ENCODE measurements at regions not wholly inside any gene's neighbourhood (a gene's known extent, or its start where the extent isn't known, plus 50 kb on each side); places are given as distances from the start of the nearest gene placed in this dataset.

DNA sequence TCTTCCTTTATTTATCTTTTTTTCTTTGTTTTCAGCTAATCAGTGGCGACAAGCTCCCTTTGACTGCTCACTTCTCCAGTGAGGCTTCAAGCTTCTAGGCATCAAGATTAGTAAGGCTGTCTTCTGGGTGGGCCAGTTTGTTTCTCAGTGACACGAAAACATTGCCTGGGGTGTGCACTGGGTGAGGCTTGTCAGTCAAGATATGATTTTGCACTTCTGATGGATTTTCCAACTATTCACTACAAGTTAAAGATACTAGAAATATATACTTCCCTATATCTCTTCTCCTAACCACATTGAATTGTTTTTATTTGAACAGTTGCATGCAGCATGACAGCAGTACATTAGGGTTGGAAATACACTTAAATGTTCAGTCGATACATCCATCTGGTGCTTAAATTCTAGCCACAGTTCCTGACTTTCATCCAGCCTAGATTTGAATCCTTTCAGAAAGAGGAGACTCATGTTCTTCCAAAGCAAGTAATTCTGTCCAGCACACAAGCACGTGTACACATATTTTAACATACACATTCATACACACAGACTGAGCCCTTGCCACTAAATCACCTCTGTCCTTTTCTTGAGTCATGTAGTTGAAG is 275.6 kb upstream of the NOVA1 start:
- no peak overlapping the region for H2AFZ ChIP-seq (ENCODE audit: low read length, unreplicated experiment)
- no peak overlapping the region for H3K27ac ChIP-seq (ENCODE audit: low read depth, low read length)
- no peaks in the 10 kb centered on the region for H3K36me3 ChIP-seq (ENCODE audit: insufficient read depth, low read length)
- no peak overlapping the region for H3K4me3 ChIP-seq (ENCODE audit: low read depth, low read length)
- no peaks in the 10 kb centered on the region for H3K4me1 ChIP-seq (ENCODE audit: control insufficient read depth, insufficient read depth, low read length, unreplicated experiment)
- H3K79me2 ChIP-seq (ENCODE audit: control insufficient read depth, insufficient read depth, low read length, unreplicated experiment): no peaks in the 10 kb centered on the region
- peaks cover 27% of the 10 kb centered on the region for H3K27me3 ChIP-seq (ENCODE audit: insufficient read depth, low read length)

DNA sequence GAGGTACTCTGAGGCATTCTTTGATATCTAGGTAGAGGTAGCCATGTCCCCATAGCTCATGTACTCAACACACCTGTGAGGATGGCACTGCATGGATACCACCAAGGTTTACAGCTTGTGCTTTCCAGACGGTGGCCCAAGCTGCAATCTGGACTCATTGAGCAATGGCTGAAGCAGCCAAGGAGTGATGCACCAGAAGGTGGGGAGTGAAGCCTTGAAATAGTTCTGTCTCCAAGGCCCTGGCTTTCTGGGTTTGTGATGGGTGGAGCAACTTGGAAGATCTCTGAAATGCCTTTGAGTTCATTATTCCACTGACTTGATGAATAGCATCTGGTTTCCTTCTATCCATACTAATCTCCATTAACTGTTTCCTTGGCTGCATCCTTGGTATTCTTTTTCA is 290.0 kb upstream of the NOVA1 start:
- no peak overlapping the region for H2AFZ ChIP-seq (ENCODE audit: low read length, unreplicated experiment)
- H3K4me3 ChIP-seq (ENCODE audit: low read depth, low read length): no peak overlapping the region
- no peak overlapping the region for H3K27ac ChIP-seq (ENCODE audit: low read depth, low read length)
- no peaks in the 10 kb centered on the region for H3K4me1 ChIP-seq (ENCODE audit: control insufficient read depth, insufficient read depth, low read length, unreplicated experiment)
- H3K79me2 ChIP-seq (ENCODE audit: control insufficient read depth, insufficient read depth, low read length, unreplicated experiment): no peaks in the 10 kb centered on the region
- no peaks in the 10 kb centered on the region for H3K36me3 ChIP-seq (ENCODE audit: insufficient read depth, low read length)
- H3K27me3 ChIP-seq (ENCODE audit: insufficient read depth, low read length): no peaks in the 10 kb centered on the region

DNA sequence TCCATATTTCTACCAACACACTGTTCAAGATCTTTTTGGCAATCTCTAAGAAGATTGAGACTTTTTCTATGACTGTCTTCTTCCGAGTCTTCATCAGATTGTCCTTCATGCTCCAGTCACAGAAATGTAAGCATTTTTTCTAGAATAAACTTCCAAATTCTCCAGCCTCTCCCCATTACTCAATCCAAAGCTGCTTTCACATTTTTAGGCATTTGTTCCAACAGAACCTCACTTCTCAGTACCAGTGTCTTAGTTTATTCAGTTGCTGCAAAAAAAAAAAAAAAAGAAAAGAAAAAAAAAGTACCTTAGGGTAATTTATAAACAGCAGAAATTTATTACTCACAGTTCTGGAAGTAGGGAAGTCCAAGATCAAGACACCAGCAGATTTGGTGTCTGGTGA is 290.8 kb upstream of the NOVA1 start:
- H3K4me1 ChIP-seq (ENCODE audit: control insufficient read depth, insufficient read depth, low read length, unreplicated experiment): no peaks in the 10 kb centered on the region
- H3K4me3 ChIP-seq (ENCODE audit: low read depth, low read length): no peak overlapping the region
- H3K27ac ChIP-seq (ENCODE audit: low read depth, low read length): no peak overlapping the region
- no peaks in the 10 kb centered on the region for H3K27me3 ChIP-seq (ENCODE audit: insufficient read depth, low read length)
- H3K36me3 ChIP-seq (ENCODE audit: insufficient read depth, low read length): no peaks in the 10 kb centered on the region
- H2AFZ ChIP-seq (ENCODE audit: low read length, unreplicated experiment): no peak overlapping the region
- H3K79me2 ChIP-seq (ENCODE audit: control insufficient read depth, insufficient read depth, low read length, unreplicated experiment): no peaks in the 10 kb centered on the region

DNA sequence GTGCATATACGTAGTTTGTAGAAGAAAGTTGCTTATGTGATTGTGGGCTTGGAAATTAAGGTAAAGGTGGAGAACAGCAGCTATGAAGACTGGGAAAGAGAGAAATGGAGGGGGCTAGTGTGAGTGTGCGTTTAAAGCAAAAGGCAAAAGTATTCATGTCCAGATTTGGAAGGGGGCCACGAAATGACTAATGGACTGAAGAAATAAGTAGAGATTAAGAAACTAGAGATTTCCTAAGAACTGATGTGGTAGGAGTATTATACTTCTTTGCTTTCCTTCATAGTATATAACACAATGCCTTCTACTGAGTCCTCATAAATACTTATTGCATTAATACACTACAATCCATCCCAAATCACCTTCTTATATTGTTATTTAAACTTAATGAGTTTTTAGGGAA is 298.6 kb upstream of the NOVA1 start:
- Histone ChIP-seq H3K27me3 (ENCODE audit: insufficient read depth, low read length) (no peaks in the 10 kb centered on the region), H2AFZ (ENCODE audit: low read length, unreplicated experiment) (no peak overlapping the region), H3K79me2 (ENCODE audit: control insufficient read depth, insufficient read depth, low read length, unreplicated experiment) (no peaks in the 10 kb centered on the region), H3K4me3 (ENCODE audit: low read depth, low read length) (no peak overlapping the region), H3K27ac (ENCODE audit: low read depth, low read length) (no peak overlapping the region), H3K36me3 (ENCODE audit: insufficient read depth, low read length) (no peaks in the 10 kb centered on the region), H3K4me1 (ENCODE audit: control insufficient read depth, insufficient read depth, low read length, unreplicated experiment) (peaks cover 8% of the 10 kb centered on the region)

DNA sequence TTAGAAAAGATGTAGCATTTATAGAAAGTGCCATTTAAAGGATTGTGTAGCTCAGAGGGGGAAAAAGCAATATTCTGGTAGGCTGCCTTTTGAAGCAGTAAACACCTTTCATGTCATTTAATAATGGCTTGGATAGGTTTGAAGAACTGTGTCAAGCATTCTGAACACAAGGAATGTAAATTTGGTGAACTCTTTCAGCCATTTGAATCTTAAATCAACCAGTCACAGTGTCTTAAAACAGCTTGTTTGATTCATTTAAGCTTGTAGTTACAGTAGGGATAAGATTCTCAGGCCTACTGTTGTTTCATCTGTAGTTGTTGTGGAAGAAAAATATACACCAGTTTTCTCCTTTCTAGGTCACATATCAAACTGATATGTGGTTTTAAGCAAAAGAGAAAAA is 299.4 kb upstream of the NOVA1 start:
- H3K4me3 ChIP-seq (ENCODE audit: low read depth, low read length): no peak overlapping the region
- H2AFZ ChIP-seq (ENCODE audit: low read length, unreplicated experiment): no peak overlapping the region
- H3K4me1 ChIP-seq (ENCODE audit: control insufficient read depth, insufficient read depth, low read length, unreplicated experiment): peaks cover 8% of the 10 kb centered on the region
- H3K27me3 ChIP-seq (ENCODE audit: insufficient read depth, low read length): no peaks in the 10 kb centered on the region
- H3K36me3 ChIP-seq (ENCODE audit: insufficient read depth, low read length): no peaks in the 10 kb centered on the region
- no peak overlapping the region for H3K27ac ChIP-seq (ENCODE audit: low read depth, low read length)
- H3K79me2 ChIP-seq (ENCODE audit: control insufficient read depth, insufficient read depth, low read length, unreplicated experiment): no peaks in the 10 kb centered on the region

DNA sequence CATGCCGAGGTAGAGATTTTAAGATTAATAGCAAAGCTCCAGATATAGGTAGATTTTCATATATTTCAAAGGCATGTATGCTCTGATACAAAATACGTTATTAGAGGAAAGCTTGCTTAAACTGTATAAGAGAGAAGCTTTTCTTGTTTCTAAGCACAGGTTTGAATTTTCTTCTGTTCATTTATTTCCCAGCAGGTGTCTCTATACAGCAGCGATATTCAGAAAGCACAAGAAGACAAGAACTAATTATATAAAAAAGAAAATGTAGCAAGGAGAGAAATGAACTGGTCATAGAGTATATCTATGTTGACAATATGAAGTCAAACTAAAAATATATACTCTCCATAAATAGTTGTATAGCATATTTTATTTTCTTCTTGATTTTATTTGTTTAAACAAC is 307.4 kb upstream of the NOVA1 start:
- no peak overlapping the region for H2AFZ ChIP-seq (ENCODE audit: low read length, unreplicated experiment)
- no peaks in the 10 kb centered on the region for H3K79me2 ChIP-seq (ENCODE audit: control insufficient read depth, insufficient read depth, low read length, unreplicated experiment)
- H3K27ac ChIP-seq (ENCODE audit: low read depth, low read length): no peak overlapping the region
- H3K27me3 ChIP-seq (ENCODE audit: insufficient read depth, low read length): no peaks in the 10 kb centered on the region
- no peaks in the 10 kb centered on the region for H3K36me3 ChIP-seq (ENCODE audit: insufficient read depth, low read length)
- no peaks in the 10 kb centered on the region for H3K4me1 ChIP-seq (ENCODE audit: control insufficient read depth, insufficient read depth, low read length, unreplicated experiment)
- no peak overlapping the region for H3K4me3 ChIP-seq (ENCODE audit: low read depth, low read length)

DNA sequence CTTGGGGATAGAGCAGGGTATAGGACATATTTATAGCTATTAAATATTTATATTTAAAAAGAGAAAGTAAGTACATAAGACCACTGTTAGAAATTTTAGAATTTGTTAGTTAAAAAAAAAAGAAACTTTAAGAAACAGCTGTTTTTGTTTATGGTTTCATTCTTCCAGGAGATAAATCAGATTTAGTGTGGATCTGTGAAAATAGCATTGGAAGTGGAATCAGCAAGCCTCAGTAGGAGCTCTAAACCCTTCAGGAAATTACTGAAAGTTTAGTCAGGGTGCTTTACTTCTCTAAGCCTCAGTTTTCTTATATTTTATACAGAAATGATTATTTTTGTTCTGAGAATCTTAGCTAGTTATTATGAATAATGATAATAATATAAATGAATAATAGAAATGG is 316.0 kb upstream of the NOVA1 start:
- Histone ChIP-seq H3K4me3 (ENCODE audit: low read depth, low read length) (no peak overlapping the region), H3K79me2 (ENCODE audit: control insufficient read depth, insufficient read depth, low read length, unreplicated experiment) (no peaks in the 10 kb centered on the region), H3K27ac (ENCODE audit: low read depth, low read length) (no peak overlapping the region), H3K27me3 (ENCODE audit: insufficient read depth, low read length) (no peaks in the 10 kb centered on the region), H3K4me1 (ENCODE audit: control insufficient read depth, insufficient read depth, low read length, unreplicated experiment) (peaks cover 11% of the 10 kb centered on the region), H2AFZ (ENCODE audit: low read length, unreplicated experiment) (no peak overlapping the region), H3K36me3 (ENCODE audit: insufficient read depth, low read length) (no peaks in the 10 kb centered on the region)

DNA sequence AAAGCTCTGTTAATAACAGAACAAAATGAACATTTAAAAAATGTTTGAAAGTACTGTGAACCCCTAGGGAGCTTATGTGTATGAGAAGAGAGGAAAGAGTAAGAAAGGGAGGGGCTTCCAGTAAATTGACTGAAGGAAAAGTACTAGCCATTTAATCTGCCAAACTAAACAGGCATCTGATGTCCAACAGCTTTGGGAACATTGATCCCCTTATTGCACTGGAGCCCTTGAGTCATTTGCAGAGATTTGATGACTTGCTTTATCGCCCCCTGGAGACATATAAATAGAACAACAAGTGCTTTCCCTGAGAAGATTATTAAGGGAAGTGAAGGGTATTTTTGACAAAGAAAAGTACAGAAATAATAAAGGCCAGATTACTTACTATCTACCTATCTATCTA is 319.3 kb upstream of the NOVA1 start:
- Histone ChIP-seq H2AFZ (ENCODE audit: low read length, unreplicated experiment) (no peak overlapping the region), H3K79me2 (ENCODE audit: control insufficient read depth, insufficient read depth, low read length, unreplicated experiment) (no peaks in the 10 kb centered on the region), H3K27me3 (ENCODE audit: insufficient read depth, low read length) (no peaks in the 10 kb centered on the region), H3K36me3 (ENCODE audit: insufficient read depth, low read length) (no peaks in the 10 kb centered on the region), H3K4me1 (ENCODE audit: control insufficient read depth, insufficient read depth, low read length, unreplicated experiment) (peaks cover 11% of the 10 kb centered on the region), H3K4me3 (ENCODE audit: low read depth, low read length) (no peak overlapping the region), H3K27ac (ENCODE audit: low read depth, low read length) (peak overlapping the region; percentile 40)

DNA sequence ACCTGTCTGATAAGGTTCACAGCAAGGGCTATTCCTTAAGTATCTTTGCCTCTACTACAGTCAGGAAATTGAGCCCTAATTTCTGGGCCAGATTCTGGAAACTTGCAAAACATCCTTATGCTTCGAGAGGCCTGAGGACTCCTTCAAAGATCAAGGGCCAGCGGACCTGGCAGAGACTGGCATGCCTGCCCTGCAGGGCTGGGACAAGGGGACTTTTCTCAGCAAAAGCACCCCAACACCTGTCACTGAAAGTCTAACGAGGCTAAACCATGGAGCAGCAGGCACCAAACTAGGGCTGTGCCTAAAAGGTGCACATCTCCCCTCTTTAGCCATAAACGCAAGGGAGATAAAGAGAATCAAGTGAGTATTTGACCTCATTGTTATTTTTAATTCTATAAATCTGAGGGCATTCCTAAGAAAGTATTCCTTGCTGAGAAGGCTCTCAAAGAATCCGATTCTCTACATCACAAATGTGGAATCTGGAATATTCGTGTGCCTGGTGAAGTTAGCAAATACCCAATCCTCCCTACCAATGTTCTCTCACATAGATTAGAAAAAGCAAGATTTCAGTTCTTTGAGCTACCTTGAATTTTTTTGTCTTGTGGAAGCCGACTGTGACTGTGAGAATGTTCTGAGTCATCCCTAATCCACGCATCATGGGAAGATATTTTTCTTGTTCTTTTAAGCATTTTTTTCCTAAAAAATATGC is 328.2 kb upstream of the NOVA1 start:
- Histone ChIP-seq H3K79me2 (ENCODE audit: control insufficient read depth, insufficient read depth, low read length, unreplicated experiment) (no peaks in the 10 kb centered on the region), H3K27ac (ENCODE audit: low read depth, low read length) (no peak overlapping the region), H2AFZ (ENCODE audit: low read length, unreplicated experiment) (no peak overlapping the region), H3K36me3 (ENCODE audit: insufficient read depth, low read length) (no peaks in the 10 kb centered on the region), H3K4me1 (ENCODE audit: control insufficient read depth, insufficient read depth, low read length, unreplicated experiment) (no peaks in the 10 kb centered on the region), H3K27me3 (ENCODE audit: insufficient read depth, low read length) (no peaks in the 10 kb centered on the region; the same call in 1 of the 2 replicates), H3K4me3 (ENCODE audit: low read depth, low read length) (no peak overlapping the region)

DNA sequence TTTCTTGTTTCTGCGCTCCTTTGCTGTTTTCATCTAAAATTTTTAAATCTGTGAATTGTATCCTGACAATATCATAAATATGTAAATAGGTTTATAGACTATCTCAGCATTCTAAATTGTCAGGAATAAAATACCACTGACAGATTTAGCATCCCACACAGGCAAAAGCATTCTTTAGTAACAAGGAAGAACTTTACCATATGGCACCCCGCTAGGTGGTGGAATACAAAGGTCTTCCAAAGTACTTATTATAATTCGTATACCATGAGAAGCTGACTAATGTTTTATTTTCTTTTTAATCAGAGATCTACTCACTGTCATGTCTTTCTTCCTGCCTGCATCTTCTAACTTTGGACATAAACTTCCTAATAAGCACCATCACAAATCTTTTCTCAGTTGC is 328.8 kb upstream of the NOVA1 start:
- no peak overlapping the region for H3K4me3 ChIP-seq (ENCODE audit: low read depth, low read length)
- no peak overlapping the region for H3K27ac ChIP-seq (ENCODE audit: low read depth, low read length)
- no peaks in the 10 kb centered on the region for H3K4me1 ChIP-seq (ENCODE audit: control insufficient read depth, insufficient read depth, low read length, unreplicated experiment)
- no peaks in the 10 kb centered on the region for H3K36me3 ChIP-seq (ENCODE audit: insufficient read depth, low read length)
- no peaks in the 10 kb centered on the region for H3K79me2 ChIP-seq (ENCODE audit: control insufficient read depth, insufficient read depth, low read length, unreplicated experiment)
- H2AFZ ChIP-seq (ENCODE audit: low read length, unreplicated experiment): no peak overlapping the region
- H3K27me3 ChIP-seq (ENCODE audit: insufficient read depth, low read length): no peaks in the 10 kb centered on the region; the same call in 1 of the 2 replicates

DNA sequence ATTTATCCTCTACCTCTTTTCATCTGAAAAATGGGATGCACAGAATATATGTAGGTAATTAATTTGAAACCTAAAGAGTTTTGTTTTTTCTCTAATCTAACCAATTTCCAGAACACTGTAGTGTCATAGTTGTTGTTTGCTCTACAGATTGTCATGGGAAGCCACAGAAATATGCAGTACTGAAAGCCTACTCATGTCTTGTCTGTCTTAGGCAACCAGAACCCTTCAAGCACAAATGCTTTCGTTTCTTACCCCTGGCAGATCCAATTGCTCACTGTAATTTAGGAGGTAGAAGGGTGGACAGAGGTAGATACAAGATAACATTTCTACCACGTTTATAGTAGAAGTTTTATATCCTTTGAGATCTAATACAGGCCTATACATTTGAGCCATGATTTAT is 330.2 kb upstream of the NOVA1 start:
- Histone ChIP-seq H3K4me3 (ENCODE audit: low read depth, low read length) (no peak overlapping the region), H3K36me3 (ENCODE audit: insufficient read depth, low read length) (no peaks in the 10 kb centered on the region), H3K4me1 (ENCODE audit: control insufficient read depth, insufficient read depth, low read length, unreplicated experiment) (no peaks in the 10 kb centered on the region), H3K79me2 (ENCODE audit: control insufficient read depth, insufficient read depth, low read length, unreplicated experiment) (no peaks in the 10 kb centered on the region), H2AFZ (ENCODE audit: low read length, unreplicated experiment) (peak overlapping the region; percentile 21), H3K27ac (ENCODE audit: low read depth, low read length) (no peak overlapping the region), H3K27me3 (ENCODE audit: insufficient read depth, low read length) (no peaks in the 10 kb centered on the region)

All from ACC112 (cell line).